Cerebellar cortex (tissue), 1 donor: ENCODE measurements at regions not wholly inside any gene's neighbourhood (a gene's known extent, or its start where the extent isn't known, plus 50 kb on each side); places are given as distances from the start of the nearest gene placed in this dataset.
A peak's percentile ranks its signal among the peaks of the same experiment; 100 is the strongest.
"Not testable (repeated sequence)": the region's sequence is repeated elsewhere in the genome, so short reads cannot be mapped to it uniquely, and the experiment has no call there.

Source experiments
- DNase-seq: peaks from one replicate; pipeline ENCODE4 v3.0.0-alpha.2; 2015; ENCODE audit warnings: low spot score

DNA sequence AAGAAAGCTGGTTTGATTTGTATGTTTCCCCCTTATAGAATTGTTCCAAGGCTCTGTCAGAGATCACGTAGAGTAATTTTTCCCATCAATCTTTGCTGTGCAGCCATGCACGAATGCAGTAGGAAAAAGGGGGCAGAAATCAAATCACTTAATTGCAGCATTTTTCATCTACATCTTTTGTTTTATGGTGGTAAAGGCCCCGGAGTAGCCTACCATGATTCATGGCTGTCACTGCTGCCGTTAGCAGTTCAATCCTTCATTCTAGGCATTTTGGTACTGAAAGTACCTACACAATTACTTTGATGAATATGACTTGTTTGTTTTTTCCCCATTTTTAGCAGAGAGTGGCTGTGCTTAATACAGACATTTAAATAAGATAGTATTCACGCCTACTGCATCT is 631.9 kb upstream of the MMS22L start:
- DNase-seq = no peak

DNA sequence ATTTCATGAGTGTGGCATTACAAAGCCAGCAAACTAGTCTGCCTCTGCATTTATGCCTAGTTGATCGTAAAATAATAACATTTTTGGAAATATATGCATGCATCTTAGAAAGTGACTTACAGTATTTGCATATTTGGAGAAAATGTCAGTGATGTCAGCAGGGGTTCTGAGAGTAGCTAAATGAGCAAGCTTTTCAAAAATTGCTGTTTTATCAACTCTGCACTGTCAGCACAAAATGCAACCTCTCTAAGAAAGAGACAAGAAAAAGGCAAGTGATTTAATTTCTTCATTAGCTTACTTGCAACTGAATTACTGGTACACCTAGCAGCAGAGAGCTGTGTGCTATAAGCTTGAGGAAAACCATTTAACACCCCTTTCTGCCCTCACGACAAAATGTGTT is 632.5 kb upstream of the MMS22L start:
- DNase-seq = no peak

DNA sequence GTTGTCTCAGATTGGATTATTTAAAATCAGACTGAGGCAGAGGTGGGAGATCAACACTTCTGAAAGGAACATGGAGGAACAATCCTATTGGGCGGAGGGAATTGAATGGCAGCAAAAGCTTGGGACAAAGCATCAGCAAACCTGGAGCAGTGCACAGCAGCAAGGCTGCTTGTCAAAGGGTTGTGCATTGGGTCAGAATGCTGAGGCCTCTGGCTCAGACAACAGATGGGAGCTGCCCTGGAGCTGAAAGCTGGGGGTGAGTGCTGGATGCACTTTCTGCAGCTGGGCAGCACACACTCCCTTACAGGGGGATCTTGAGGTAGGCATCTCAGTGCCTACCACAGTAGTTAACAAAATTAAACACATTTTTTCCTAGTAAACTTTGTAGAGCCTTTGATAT is 634.4 kb upstream of the MMS22L start:
- DNase-seq = no peak

DNA sequence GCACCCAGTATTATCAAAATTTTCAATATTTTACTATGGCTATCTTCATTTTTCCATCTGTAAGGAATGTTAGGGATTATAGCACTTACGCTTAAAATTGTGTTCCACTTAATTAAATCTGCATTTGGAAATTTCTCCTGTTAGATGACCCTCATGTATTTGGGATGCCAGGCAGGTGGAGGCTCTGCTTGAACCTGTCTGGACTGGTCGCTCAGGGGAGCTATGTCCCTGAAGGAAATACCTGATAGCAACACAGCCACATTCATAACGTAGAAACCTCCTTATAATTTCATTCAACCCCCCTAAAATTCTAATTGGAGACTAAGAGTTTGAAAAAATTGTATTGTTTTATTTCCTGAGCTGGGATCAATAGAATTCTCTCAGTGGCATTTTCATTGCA is 636.0 kb upstream of the MMS22L start:
- DNase-seq = no peak

- no peak for DNase-seq
Observed at GRCh38 chr6:97919631-97920030, 636.6 kb upstream of the MMS22L start.

GRCh38 chr6:97923249-97923648 is 640.2 kb upstream of the MMS22L start:
- no peak for DNase-seq

- no peak for DNase-seq
Observed at GRCh38 chr6:97925504-97925903, 642.5 kb upstream of the MMS22L start.

DNA sequence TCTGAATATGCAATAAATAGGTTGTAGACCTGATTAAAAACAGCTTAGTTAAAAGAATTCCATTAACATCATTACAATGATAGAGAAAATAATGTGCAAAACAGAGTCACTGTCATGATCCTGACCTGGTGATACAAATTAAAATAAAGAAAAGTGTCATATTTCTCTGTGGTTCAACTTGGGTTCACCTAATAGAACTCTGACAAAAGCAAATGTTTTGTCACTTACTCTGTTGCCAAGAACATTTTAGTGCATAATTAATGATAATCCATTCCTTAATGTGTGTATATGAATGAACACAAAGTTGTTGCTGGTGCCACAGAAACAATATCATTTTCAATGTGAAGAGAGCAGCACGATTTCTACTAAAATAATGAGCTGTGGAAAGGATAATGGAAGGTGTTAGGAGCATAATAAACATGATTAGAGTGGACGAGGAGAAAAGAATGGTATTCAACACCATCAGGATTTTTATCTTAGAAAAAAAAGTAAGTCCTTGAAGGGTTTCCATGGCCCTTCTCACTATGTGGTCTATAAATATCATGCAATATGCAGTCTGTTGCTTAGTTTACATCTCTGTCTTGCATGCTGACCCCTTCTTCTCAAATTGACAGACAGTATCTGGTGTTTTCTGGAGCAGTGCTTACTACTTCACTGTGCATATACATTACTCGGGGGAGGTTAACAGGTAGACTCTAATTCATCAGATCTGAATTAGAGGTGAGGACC is 656.6 kb upstream of the MMS22L start:
- DNase-seq = no peak

GRCh38 chr6:97947841-97948240 is 664.8 kb upstream of the MMS22L start:
- DNase-seq = no peak

- no peak for DNase-seq
Observed at GRCh38 chr6:97958134-97958533, 675.1 kb upstream of the MMS22L start.

DNA sequence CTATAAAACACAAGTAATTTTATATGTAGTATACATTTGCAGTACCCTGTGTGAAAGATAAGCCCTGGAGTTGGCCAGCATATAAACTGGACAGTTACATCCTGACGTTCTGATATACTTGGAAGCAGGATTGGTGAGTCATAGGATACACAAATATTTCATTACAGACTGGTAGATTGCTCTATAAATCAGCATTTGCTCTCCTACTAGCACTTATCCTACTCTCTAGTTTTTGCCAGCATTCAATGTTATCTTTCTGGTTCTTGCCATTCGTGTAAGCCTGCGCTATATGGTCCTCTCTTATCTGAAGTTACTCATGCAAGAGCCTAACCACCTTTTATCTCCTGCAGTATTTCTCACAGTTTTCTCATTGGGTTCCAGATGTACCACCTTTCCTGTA is 680.2 kb upstream of the MMS22L start:
- no peak for DNase-seq

DNA sequence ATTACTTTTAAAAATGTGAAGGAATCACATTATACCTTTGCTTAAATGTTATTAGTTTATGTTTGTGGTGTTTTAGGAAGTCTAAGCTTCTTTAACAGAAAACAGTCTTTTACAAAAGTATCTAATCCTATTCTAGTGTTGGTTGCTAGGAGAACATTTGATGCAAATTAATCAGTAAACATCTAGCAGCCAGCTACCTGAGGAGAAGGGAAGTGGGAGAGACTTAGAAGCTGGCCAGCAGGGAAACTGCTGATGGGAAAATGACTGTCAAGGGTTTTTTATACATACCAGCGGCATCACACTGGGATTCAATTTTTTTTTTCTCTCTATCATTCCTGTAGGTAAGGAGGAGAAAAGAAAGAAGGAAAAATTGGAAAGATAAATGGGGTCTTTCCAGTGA is 686.0 kb upstream of the MMS22L start:
- DNase-seq = no peak

- DNase-seq = no peak
Observed at GRCh38 chr6:97977084-97977483, 694.1 kb upstream of the MMS22L start.

GRCh38 chr6:97978855-97979271 is 695.8 kb upstream of the MMS22L start:
- DNase-seq = peak; percentile 18

GRCh38 chr6:97979285-97979684 is 696.3 kb upstream of the MMS22L start:
- DNase-seq = not testable (repeated sequence)

DNA sequence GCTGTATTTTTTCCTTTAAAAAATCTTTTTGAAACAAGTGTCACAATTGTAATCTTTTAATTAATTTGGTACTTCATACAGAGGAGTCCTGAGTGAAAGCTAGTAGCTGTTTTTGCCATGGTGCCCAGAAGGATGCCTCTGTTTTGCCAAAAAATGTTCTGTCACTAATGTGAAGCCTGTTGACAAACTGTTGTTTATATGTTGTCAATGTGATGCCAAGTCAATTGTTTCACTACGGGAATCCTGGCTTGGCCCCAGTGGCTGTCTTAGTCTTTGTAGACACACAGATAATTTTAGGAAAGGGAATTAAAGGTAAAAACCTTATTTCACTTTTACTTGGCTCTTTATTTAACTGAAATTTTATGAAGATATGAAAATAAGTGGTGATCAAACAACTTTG is 706.4 kb upstream of the MMS22L start:
- no peak for DNase-seq

- no peak for DNase-seq
Observed at GRCh38 chr6:97995158-97995557, 712.1 kb upstream of the MMS22L start.

DNA sequence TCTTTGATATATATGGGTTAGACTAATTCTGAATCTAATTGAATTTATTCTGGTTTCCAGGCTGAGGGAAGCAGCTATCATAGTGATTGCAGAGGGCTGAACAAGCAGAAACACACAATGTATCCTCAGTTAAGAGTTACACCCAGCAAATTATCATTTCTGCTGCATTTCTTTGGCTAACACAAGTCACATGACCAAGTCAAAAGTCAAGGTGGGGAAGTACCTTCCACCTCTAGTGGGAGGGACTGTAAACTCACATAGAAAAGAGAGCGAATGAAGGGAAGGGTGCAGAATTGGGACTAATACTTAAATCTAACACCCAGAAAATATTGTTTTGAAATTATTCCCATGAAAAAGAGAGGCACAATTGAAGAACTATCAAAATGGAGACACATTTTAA is 719.7 kb upstream of the MMS22L start:
- DNase-seq = no peak

DNA sequence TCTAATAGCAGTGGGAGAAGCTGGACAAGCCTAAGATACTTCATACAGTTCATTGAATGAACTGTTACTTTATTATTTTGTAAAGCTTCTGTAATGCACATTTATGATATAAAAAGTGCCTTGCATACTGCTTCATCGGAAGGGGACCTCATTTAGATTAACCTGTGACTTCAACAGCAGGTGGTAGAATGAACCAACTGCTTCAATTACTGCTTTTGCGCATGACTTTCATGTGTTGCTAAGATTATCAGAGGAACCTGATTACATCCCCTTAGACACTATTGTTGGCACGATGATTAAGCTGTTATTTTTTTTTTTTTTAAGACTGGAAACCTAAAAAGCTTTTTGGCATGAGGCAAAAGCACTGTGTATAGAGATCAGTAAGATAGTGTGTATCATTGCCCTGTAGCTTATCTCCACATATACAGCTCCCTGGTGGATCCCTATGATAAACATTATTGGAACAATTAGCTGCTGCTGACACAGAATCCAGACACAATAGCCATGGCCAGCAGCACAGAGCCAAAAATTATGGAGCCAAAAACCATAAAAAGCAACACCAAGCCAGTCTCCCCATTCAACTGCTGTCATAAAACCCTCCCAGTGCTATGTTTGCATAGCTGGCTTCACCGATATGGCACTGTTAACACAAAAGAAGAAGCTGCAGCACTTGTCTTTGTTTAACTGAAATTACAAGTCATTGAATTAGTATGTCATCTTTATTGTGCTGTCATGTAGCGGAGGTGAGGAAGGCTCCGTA is 731.6 kb upstream of the MMS22L start:
- DNase-seq = no peak

DNA sequence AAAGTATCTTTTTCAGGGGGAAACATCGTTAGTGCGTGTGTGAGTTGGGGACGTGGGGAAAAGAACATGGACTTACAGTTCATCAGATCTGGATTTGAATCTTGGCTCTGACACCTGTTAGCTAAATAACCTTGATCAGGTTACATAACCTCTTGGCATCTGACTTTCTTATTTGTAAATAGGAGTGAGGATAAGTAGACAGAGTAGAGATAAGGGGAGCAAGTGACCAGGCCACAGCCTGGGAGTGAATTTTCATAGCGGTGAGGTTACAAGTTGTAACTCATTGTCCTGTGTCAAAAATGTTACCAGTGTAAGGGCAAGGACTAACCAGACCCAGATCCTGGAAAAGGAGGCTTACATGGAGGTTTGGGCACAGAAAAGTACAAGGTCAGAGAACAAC is 733.5 kb upstream of the MMS22L start:
- DNase-seq = no peak

DNA sequence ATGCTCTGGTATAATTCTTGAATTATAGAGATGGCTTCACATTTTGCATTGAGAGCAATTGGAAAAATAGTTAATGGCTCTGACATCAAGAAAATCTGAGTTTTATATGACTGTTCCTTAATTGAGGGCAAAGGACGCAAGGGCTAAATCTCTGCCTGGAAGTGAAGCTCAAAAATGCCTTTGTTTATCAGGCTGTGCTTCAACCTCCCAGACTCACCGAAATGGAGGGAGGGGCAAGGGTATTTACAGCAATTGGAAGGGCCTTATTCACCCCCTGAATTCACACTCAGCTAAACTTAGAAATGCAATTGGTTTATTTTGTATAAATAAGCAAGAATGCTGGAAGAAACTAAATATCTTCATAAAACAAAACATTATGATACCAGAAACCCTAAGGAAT is 737.2 kb upstream of the MMS22L start:
- DNase-seq = no peak

- DNase-seq = no peak
Observed at GRCh38 chr6:98024359-98024758, 741.3 kb upstream of the MMS22L start.

- DNase-seq = no peak
Observed at GRCh38 chr6:98027898-98028297, 744.9 kb upstream of the MMS22L start.

- DNase-seq = no peak
Observed at GRCh38 chr6:98033617-98034016, 750.6 kb upstream of the MMS22L start.
